ENCODE measurements at regions not wholly inside any gene's neighbourhood (a gene's known extent, or its start where the extent isn't known, plus 50 kb on each side); places are given as distances from the start of the nearest gene placed in this dataset.
A peak's percentile ranks its signal among the peaks of the same experiment; 100 is the strongest.

- no peak for TF ChIP-seq CTCF (conservative IDR thresholded peaks at IDR 0.05)
- peaks cover 4% of the 10 kb centered on the region for H3K9me3 Mint-ChIP-seq
- no peak overlapping the region for H3K27ac Mint-ChIP-seq (ENCODE audit: unreplicated experiment)
- no peaks in the 10 kb centered on the region for H3K27me3 Mint-ChIP-seq (ENCODE audit: low read depth)
- no peaks in the 10 kb centered on the region for H3K4me1 Mint-ChIP-seq
- H3K4me3 Mint-ChIP-seq: no peak overlapping the region
- DNase-seq (ENCODE audit: low read depth, low spot score): no peak
- no peaks in the 10 kb centered on the region for H3K36me3 Mint-ChIP-seq (ENCODE audit: low read depth)
Measured at GRCh38 chr1:88320291-88320690, 363.8 kb upstream of the PKN2 start.

GRCh38 chr1:88321706-88322105, 362.4 kb upstream of the PKN2 start:
- Mint-ChIP-seq H3K4me1 (peaks cover under 1% of the 10 kb centered on the region), H3K9me3 (peaks cover 4% of the 10 kb centered on the region), H3K4me3 (no peak overlapping the region), H3K27ac (ENCODE audit: unreplicated experiment) (no peak overlapping the region), H3K36me3 (ENCODE audit: low read depth) (no peaks in the 10 kb centered on the region), H3K27me3 (ENCODE audit: low read depth) (no peaks in the 10 kb centered on the region)
- TF ChIP-seq CTCF (conservative IDR thresholded peaks at IDR 0.05): no peak
- no peak for DNase-seq (ENCODE audit: low read depth, low spot score)

GRCh38 chr1:88324899-88325298, 359.2 kb upstream of the PKN2 start:
- H3K27ac Mint-ChIP-seq (ENCODE audit: unreplicated experiment): no peak overlapping the region
- peaks cover 14% of the 10 kb centered on the region for H3K4me1 Mint-ChIP-seq
- no peaks in the 10 kb centered on the region for H3K36me3 Mint-ChIP-seq (ENCODE audit: low read depth)
- no peak overlapping the region for H3K4me3 Mint-ChIP-seq
- TF ChIP-seq CTCF (conservative IDR thresholded peaks at IDR 0.05): no peak
- no peak for DNase-seq (ENCODE audit: low read depth, low spot score)
- H3K27me3 Mint-ChIP-seq (ENCODE audit: low read depth): no peaks in the 10 kb centered on the region
- H3K9me3 Mint-ChIP-seq: peaks cover 4% of the 10 kb centered on the region

- Mint-ChIP-seq H3K4me1 (peaks cover 14% of the 10 kb centered on the region), H3K4me3 (no peak overlapping the region), H3K36me3 (ENCODE audit: low read depth) (no peaks in the 10 kb centered on the region), H3K9me3 (peaks cover 1% of the 10 kb centered on the region), H3K27ac (ENCODE audit: unreplicated experiment) (peak overlapping the region; percentile 54), H3K27me3 (ENCODE audit: low read depth) (no peaks in the 10 kb centered on the region)
- no peak for TF ChIP-seq CTCF (conservative IDR thresholded peaks at IDR 0.05)
- no peak for DNase-seq (ENCODE audit: low read depth, low spot score)
Measured at GRCh38 chr1:88327391-88328267, 356.4 kb upstream of the PKN2 start.

- Mint-ChIP-seq H3K4me1 (peaks cover 14% of the 10 kb centered on the region), H3K27me3 (ENCODE audit: low read depth) (no peaks in the 10 kb centered on the region), H3K36me3 (ENCODE audit: low read depth) (no peaks in the 10 kb centered on the region), H3K27ac (ENCODE audit: unreplicated experiment) (no peak overlapping the region), H3K9me3 (no peaks in the 10 kb centered on the region), H3K4me3 (no peak overlapping the region)
- DNase-seq (ENCODE audit: low read depth, low spot score): no peak
- no peak for TF ChIP-seq CTCF (conservative IDR thresholded peaks at IDR 0.05)
Measured at GRCh38 chr1:88330201-88330600, 353.9 kb upstream of the PKN2 start.
